Suprapubic skin (tissue), 4 donors: ENCODE measurements at regions not wholly inside any gene's neighbourhood (a gene's known extent, or its start where the extent isn't known, plus 50 kb on each side); places are given as distances from the start of the nearest gene placed in this dataset.

Experiments used
- DNase-seq, 2 donors: peaks; one replicate each; pipeline ENCODE4 v3.0.0-alpha.2; 2019; ENCODE audit warnings: low spot score in 2 of 2
- H3K27ac ChIP-seq: fragments of 200-600 bp; sonication (generic); one replicate; pipeline ENCODE4 v1.5.1; 2019
- H3K27me3 ChIP-seq: fragments of 200-600 bp; sonication (generic); one replicate; pipeline ENCODE4 v1.5.1; 2019
- H3K36me3 ChIP-seq: fragments of 200-600 bp; sonication (generic); one replicate; pipeline ENCODE4 v1.5.1; 2019
- H3K4me1 ChIP-seq: fragments of 200-600 bp; sonication (generic); one replicate; pipeline ENCODE4 v1.5.1; 2019
- H3K4me3 ChIP-seq: fragments of 200-600 bp; sonication (generic); one replicate; pipeline ENCODE4 v1.5.1; 2019; ENCODE audit warnings: mild to moderate bottlenecking
- H3K9me3 ChIP-seq: fragments of 200-600 bp; sonication (generic); one replicate; pipeline ENCODE4 v1.5.1; 2019
- CTCF ChIP-seq, 2 donors: fragments of 200-600 bp in 1 of 2; fragments of 450-650 bp in 1 of 2; sonication (generic) in 1 of 2; IDR thresholded peaks; one replicate each; pipeline ENCODE4 v1.5.1; 2016 to 2019; ENCODE audit warnings: antibody characterized with exemption in 2 of 2, mild to moderate bottlenecking in 1 of 2, moderate library complexity in 1 of 2
- EP300 ChIP-seq: sonication (generic); formaldehyde crosslinking; IDR thresholded peaks from one replicate; pipeline ENCODE4 v1.6.1; 2017; ENCODE audit warnings: antibody characterized with exemption
- POLR2A ChIP-seq, 2 donors: fragments of 450-650 bp; IDR thresholded peaks; one replicate each; pipeline ENCODE4 v1.6.1; 2017; ENCODE audit warnings: antibody characterized with exemption in 2 of 2, mild to moderate bottlenecking in 2 of 2, moderate library complexity in 2 of 2
- POLR2AphosphoS5 ChIP-seq, 3 donors: sonication (generic); formaldehyde crosslinking; IDR thresholded peaks; one replicate each; pipeline ENCODE4 v1.6.1; 2017; ENCODE audit warnings: antibody characterized with exemption in 3 of 3
- WGBS: methylation state at CpG from one replicate; pipeline ENCODE4 v1.1.5; 2018; 5-methylcytosine and 5-hydroxymethylcytosine counted together

- no peaks in the 10 kb centered on the region for H3K9me3 ChIP-seq
- H3K4me3 ChIP-seq: no peak overlapping the region
- TF ChIP-seq CTCF (IDR thresholded peaks at IDR 0.05) (no peak), POLR2A (IDR thresholded peaks at IDR 0.05) (no peak)
- no peaks in the 10 kb centered on the region for H3K4me1 ChIP-seq
- no peak overlapping the region for H3K27ac ChIP-seq
- H3K36me3 ChIP-seq: no peaks in the 10 kb centered on the region
- 88% methylated on average over 4 of the region's 4 CpGs for WGBS
- no peak for DNase-seq
- H3K27me3 ChIP-seq: no peaks in the 10 kb centered on the region
Measured at GRCh38 chr2:157980020-157980419, 103.9 kb upstream of the ACVR1 start.

- DNase-seq: no peak
- no peak overlapping the region for H3K4me3 ChIP-seq
- H3K27me3 ChIP-seq: no peaks in the 10 kb centered on the region
- H3K4me1 ChIP-seq: no peaks in the 10 kb centered on the region
- no peaks in the 10 kb centered on the region for H3K9me3 ChIP-seq
- H3K27ac ChIP-seq: no peak overlapping the region
- TF ChIP-seq POLR2AphosphoS5 (IDR thresholded peaks at IDR 0.05) (no peak), CTCF (IDR thresholded peaks at IDR 0.05) (no peak), EP300 (no peak), POLR2A (IDR thresholded peaks at IDR 0.05) (no peak)
- H3K36me3 ChIP-seq: no peaks in the 10 kb centered on the region
Measured at GRCh38 chr2:157971702-157972101, 95.6 kb upstream of the ACVR1 start.

- 81% methylated on average over 11 of the region's 21 CpGs for WGBS
- Histone ChIP-seq H3K27ac (no peak overlapping the region), H3K27me3 (no peaks in the 10 kb centered on the region), H3K36me3 (no peaks in the 10 kb centered on the region), H3K4me1 (no peaks in the 10 kb centered on the region), H3K4me3 (no peak overlapping the region), H3K9me3 (no peaks in the 10 kb centered on the region)
- no peak for DNase-seq
- TF ChIP-seq POLR2AphosphoS5 (IDR thresholded peaks at IDR 0.05) (no peak), EP300 (no peak), POLR2A (IDR thresholded peaks at IDR 0.05) (no peak), CTCF (IDR thresholded peaks at IDR 0.05) (no peak)
Measured at GRCh38 chr2:157967856-157968255, 91.7 kb upstream of the ACVR1 start.

GRCh38 chr2:157959249-157959648, 83.1 kb upstream of the ACVR1 start:
- no peak for DNase-seq
- H3K36me3 ChIP-seq: no peaks in the 10 kb centered on the region
- no peaks in the 10 kb centered on the region for H3K27me3 ChIP-seq
- WGBS: 85% methylated on average over 3 of the region's 3 CpGs
- H3K4me1 ChIP-seq: no peaks in the 10 kb centered on the region
- H3K9me3 ChIP-seq: peaks cover 8% of the 10 kb centered on the region
- no peak overlapping the region for H3K27ac ChIP-seq
- H3K4me3 ChIP-seq: no peak overlapping the region
- TF ChIP-seq EP300 (no peak), POLR2A (IDR thresholded peaks at IDR 0.05) (no peak), CTCF (IDR thresholded peaks at IDR 0.05) (no peak), POLR2AphosphoS5 (IDR thresholded peaks at IDR 0.05) (no peak)

GRCh38 chr2:157957596-157957995, 81.5 kb upstream of the ACVR1 start:
- WGBS: 51% methylated on average over 3 of the region's 3 CpGs
- Histone ChIP-seq H3K36me3 (no peaks in the 10 kb centered on the region), H3K4me3 (no peak overlapping the region), H3K4me1 (no peaks in the 10 kb centered on the region), H3K27ac (no peak overlapping the region), H3K9me3 (peaks cover 8% of the 10 kb centered on the region), H3K27me3 (no peaks in the 10 kb centered on the region)
- TF ChIP-seq CTCF (IDR thresholded peaks at IDR 0.05) (no peak), POLR2AphosphoS5 (IDR thresholded peaks at IDR 0.05) (no peak), POLR2A (IDR thresholded peaks at IDR 0.05) (no peak), EP300 (no peak)
- DNase-seq: no peak
